Spinal cord (tissue), 9 donors: ENCODE measurements at regions not wholly inside any gene's neighbourhood (a gene's known extent, or its start where the extent isn't known, plus 50 kb on each side); places are given as distances from the start of the nearest gene placed in this dataset.

Experiments
- DNase-seq, 6 donors: peaks; one replicate each; pipeline versions ENCODE4 v3.0.0 to v3.0.0-alpha.2; 2013 to 2015; ENCODE audit warnings: low spot score in 6 of 6, low read depth in 4 of 6
- H3K27ac ChIP-seq: one replicate; pipeline ENCODE4 v1.5.1; 2013; ENCODE audit warnings: low read depth, low read length, control low read depth
- H3K27me3 ChIP-seq: one replicate; pipeline ENCODE4 v1.6.1; 2013; ENCODE audit warnings: low read length; ENCODE audit not compliant: control insufficient read depth, insufficient read depth
- H3K36me3 ChIP-seq: one replicate; pipeline ENCODE4 v1.6.1; 2013; ENCODE audit warnings: low read length; ENCODE audit not compliant: control insufficient read depth, insufficient read depth
- H3K4me1 ChIP-seq: one replicate; pipeline ENCODE4 v1.6.1; 2013; ENCODE audit warnings: low read length; ENCODE audit not compliant: control insufficient read depth, insufficient read depth
- H3K4me3 ChIP-seq: one replicate; pipeline ENCODE4 v1.5.1; 2013; ENCODE audit warnings: low read depth, low read length, control low read depth
- H3K9me3 ChIP-seq: one replicate; pipeline ENCODE4 v1.6.1; 2013; ENCODE audit warnings: low read length; ENCODE audit not compliant: control insufficient read depth, insufficient read depth
- WGBS: methylation state at CpG from one replicate; pipeline ENCODE4 v1.1.5; 2013; ENCODE audit warnings: missing lambda C conversion rate; ENCODE audit not compliant: insufficient coverage; 5-methylcytosine and 5-hydroxymethylcytosine counted together
- donor health status: healthy.

- WGBS = 67% methylated on average over 5 of the region's 7 CpGs
- H3K27ac ChIP-seq = no peak overlapping the region
- DNase-seq = peak in 2 of 6 donors; percentile 75
- peaks cover 4% of the 10 kb centered on the region for H3K27me3 ChIP-seq
- no peaks in the 10 kb centered on the region for H3K36me3 ChIP-seq
- peaks cover 2% of the 10 kb centered on the region for H3K4me1 ChIP-seq
- H3K4me3 ChIP-seq = no peak overlapping the region
- H3K9me3 ChIP-seq = no peaks in the 10 kb centered on the region
Observed at GRCh38 chr6:170024940-170025339, 265.9 kb downstream of the DLL1 start.

- Histone ChIP-seq H3K4me3 (no peak overlapping the region), H3K27me3 (peaks cover 4% of the 10 kb centered on the region), H3K27ac (no peak overlapping the region), H3K36me3 (no peaks in the 10 kb centered on the region), H3K9me3 (no peaks in the 10 kb centered on the region), H3K4me1 (peaks cover 6% of the 10 kb centered on the region)
- WGBS = 95% methylated on average over 59 of the region's 67 CpGs
- DNase-seq = no peak
Observed at GRCh38 chr6:170023620-170024521, 267.0 kb downstream of the DLL1 start.

DNA sequence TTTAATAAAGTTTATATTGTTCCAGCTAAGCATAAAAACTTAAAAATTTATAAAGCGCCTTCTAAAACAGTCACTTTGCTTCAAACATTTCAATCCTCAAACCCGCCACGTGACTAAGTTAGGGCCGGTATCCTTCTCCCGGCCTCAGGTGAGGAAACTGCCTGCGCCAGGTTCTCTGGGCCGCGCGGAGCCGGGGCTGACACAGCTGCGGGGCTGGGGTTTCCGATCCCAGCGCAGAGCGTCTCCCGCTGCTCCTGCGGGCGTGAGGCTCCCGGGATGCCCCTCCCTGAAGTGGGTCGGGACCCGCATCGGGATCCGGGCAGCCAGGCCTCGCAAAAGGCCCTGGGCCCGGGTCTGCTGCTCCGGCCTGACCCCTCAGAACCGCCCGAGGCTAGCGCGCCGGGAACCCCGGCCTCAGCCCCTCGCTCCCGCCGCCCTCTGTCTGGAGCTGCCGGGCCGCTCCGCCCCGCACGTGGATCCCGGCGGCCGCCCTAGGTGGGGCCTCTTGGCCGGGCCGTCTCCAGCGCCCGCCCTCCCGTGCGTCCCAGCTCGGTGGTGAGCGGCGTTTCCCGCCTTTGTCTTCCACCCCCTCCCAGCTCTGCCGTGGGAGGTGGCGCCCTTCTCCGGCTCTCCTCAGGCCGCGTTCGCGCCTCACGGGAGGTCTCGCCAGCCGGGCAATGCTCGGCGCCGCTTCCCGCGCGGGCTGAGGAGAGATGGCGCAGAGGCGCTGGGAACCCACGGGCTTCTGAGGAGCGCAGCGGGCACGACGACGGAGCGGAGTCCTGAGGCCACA lies 267.9 kb downstream of the DLL1 start:
- H3K4me3 ChIP-seq = no peak overlapping the region
- DNase-seq = peak in 1 of 6 donors; percentile 36
- H3K9me3 ChIP-seq = no peaks in the 10 kb centered on the region
- 34% methylated on average over 76 of the region's 77 CpGs for WGBS
- H3K4me1 ChIP-seq = peaks cover 11% of the 10 kb centered on the region
- H3K27me3 ChIP-seq = peaks cover 4% of the 10 kb centered on the region
- H3K36me3 ChIP-seq = no peaks in the 10 kb centered on the region
- H3K27ac ChIP-seq = no peak overlapping the region

- Histone ChIP-seq H3K27me3 (peaks cover 4% of the 10 kb centered on the region), H3K36me3 (no peaks in the 10 kb centered on the region), H3K4me3 (no peak overlapping the region), H3K4me1 (peaks cover 11% of the 10 kb centered on the region), H3K27ac (no peak overlapping the region), H3K9me3 (no peaks in the 10 kb centered on the region)
- WGBS = 93% methylated on average over 19 of the region's 23 CpGs
- no peak for DNase-seq
Observed at GRCh38 chr6:170022291-170022722, 268.6 kb downstream of the DLL1 start.

DNA sequence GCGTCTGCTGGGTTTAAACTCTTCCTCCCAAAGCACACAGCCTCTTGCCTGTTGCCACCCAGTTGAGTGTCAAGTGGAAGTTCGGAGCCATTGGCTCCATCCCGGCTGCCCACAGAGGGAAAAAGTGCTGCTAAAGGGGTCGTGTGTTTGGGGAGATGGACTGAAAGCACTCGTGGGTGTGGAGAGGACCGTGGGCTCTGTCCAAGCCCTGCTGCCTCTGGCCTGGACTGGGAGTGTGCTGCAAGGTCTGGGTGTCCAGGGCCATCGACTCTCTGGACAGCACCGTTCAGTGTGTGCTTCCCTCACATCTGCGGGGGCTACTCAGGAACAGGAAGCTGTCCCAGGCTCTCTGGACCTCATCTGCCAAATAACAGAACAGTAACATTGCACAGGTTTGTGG lies 269.3 kb downstream of the DLL1 start:
- DNase-seq = no peak
- Histone ChIP-seq H3K9me3 (no peaks in the 10 kb centered on the region), H3K36me3 (no peaks in the 10 kb centered on the region), H3K27me3 (peaks cover 4% of the 10 kb centered on the region), H3K4me3 (no peak overlapping the region), H3K4me1 (peaks cover 11% of the 10 kb centered on the region), H3K27ac (no peak overlapping the region)
- 89% methylated on average over 8 of the region's 9 CpGs for WGBS

DNA sequence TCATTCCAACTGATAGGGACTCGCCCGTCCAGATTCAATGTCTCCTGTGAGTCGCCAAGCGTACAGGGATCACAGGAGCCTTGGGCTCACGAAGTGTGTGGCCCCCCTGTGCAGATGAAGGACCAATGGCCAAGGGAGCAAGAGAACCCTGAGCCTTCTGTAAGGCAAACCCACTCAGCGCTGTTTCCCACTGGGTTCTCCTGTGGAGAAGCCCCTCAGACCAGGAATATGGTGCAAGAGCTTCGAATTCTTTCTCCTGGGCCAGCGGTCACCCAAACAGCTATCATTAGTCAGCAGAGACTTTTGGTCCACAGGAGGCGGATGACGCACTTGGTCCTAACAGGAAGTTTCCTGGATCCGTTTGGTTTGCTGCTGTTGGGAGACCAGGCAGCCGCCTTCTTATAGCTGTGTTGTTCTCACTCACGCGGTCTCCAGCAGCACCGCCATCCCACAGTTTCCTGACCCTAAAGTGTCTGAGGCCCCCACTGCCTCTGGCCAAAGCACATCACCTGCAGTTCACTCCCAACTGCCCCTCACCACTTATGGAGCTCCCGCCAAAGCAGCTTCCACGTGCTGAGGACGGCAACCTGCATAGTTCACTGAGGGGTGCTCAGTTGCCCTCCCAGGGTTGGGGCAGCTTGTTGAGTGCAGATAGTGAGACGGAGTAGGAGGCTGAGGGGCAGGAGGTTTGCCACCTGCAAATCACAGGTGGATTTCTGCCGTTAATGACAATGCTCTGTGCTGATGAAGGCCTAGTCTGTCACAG lies 268.6 kb downstream of the ERMARD start:
- no peak overlapping the region for H3K27ac ChIP-seq
- peaks cover 11% of the 10 kb centered on the region for H3K4me1 ChIP-seq
- peaks cover 4% of the 10 kb centered on the region for H3K27me3 ChIP-seq
- DNase-seq = no peak
- 92% methylated on average over 17 of the region's 20 CpGs for WGBS
- no peaks in the 10 kb centered on the region for H3K9me3 ChIP-seq
- no peaks in the 10 kb centered on the region for H3K36me3 ChIP-seq
- no peak overlapping the region for H3K4me3 ChIP-seq

DNA sequence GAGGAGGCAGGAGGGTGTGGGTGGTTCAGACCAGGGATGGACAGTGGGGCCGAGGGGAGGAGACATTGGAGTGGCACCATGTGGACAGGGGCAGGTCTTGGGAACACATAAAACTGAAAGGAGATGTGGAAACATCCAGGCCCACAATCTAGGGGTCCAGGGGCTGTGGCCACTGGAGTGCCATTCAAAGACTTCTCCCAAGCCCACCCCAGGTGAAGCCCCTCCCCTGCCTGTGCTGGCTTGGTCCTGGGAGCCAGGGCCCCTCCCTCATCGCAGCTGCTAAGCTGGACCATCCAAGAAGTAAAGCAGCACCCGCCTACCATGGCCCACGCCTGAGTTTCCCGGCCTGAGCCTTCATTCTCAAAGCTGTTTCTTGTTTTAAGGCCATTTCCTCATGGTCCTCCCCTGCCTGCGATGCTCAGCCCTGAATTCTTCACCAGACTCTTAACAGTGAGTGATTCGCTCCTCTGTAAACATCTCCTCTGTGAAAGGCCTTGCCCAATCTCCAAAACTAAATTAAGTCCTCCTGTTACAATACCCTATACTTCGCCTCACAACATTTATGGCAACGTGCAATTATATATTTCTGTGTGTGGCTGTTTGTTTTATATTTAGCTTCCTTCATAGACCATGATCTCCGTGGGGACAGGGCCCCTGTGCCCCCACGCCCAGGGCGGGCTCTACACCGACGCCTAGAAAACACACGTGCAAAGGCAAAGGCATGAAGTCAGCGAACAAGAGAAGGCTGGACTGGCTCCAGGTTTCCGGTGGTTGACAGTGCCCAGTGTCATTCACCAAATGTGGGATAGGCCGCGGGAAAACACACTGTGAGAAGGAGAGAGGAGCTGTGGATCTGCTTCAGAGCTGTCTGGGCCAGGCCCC lies 267.8 kb downstream of the ERMARD start:
- WGBS = 65% methylated on average over 17 of the region's 19 CpGs
- Histone ChIP-seq H3K27me3 (peaks cover 4% of the 10 kb centered on the region), H3K4me3 (no peak overlapping the region), H3K27ac (no peak overlapping the region), H3K9me3 (no peaks in the 10 kb centered on the region), H3K36me3 (no peaks in the 10 kb centered on the region), H3K4me1 (peaks cover 11% of the 10 kb centered on the region)
- no peak for DNase-seq

GRCh38 chr6:170018422-170018935 lies 267.1 kb downstream of the ERMARD start:
- Histone ChIP-seq H3K9me3 (no peaks in the 10 kb centered on the region), H3K36me3 (no peaks in the 10 kb centered on the region), H3K4me3 (no peak overlapping the region), H3K27me3 (no peaks in the 10 kb centered on the region), H3K27ac (no peak overlapping the region), H3K4me1 (peaks cover 11% of the 10 kb centered on the region)
- no peak for DNase-seq
- 95% methylated on average over 10 of the region's 12 CpGs for WGBS
